Inferior parietal cortex (tissue), 1 donor: ENCODE measurements at regions not wholly inside any gene's neighbourhood (a gene's known extent, or its start where the extent isn't known, plus 50 kb on each side); places are given as distances from the start of the nearest gene placed in this dataset.
"Not testable (repeated sequence)": the region's sequence is repeated elsewhere in the genome, so short reads cannot be mapped to it uniquely, and the experiment has no call there.

Experiments used
- DNase-seq: peaks from one replicate; pipeline ENCODE4 v3.0.0-alpha.2; 2016; ENCODE audit errors: extremely low spot score

DNA sequence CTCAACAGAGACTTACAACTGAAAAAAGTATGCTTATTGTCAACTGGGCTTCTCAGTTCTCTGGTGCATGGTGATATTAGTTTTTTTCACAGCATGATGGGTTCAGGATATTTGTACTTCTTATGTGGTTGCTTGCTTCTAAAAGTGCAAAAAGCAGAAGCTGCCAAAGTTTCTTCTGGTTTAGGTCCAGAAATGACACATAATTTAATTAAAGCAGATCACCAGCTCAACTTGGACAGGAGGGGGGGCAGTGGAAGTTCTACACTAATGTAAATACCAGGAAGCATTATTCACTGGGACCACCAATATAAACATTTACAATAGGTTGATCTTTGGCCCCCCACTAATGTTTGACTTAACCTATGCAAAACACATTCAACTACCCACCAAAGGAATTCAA lies 354.8 kb upstream of the BRINP3 start:
- no peak for DNase-seq

- DNase-seq, result no peak
Measured at GRCh38 chr1:190835658-190836057, 358.0 kb upstream of the BRINP3 start.

GRCh38 chr1:190837200-190837599 lies 359.5 kb upstream of the BRINP3 start:
- not testable (repeated sequence) for DNase-seq

DNA sequence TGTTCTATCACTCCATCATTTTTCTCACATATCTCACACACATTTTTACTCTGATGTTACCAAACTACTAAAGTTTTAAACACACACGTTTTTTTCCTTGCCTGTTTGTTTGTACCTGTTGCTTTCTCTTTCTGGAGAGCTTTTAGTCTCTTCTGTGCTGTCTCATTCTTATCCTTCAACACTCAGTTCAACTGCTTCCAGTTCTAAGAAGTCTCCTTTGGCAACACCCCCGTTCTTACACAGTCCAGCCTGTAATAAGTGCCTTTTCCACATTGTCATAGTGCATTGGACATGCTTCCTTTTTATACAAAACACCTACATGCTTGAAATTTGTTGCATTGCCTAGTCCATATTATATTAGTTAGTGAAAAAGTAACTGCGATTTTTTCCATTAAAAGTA lies 360.2 kb upstream of the BRINP3 start:
- DNase-seq, result no peak

- DNase-seq, result no peak
Measured at GRCh38 chr1:190847166-190847565, 369.5 kb upstream of the BRINP3 start.

GRCh38 chr1:190849346-190849745 lies 371.7 kb upstream of the BRINP3 start:
- no peak for DNase-seq

GRCh38 chr1:190852611-190853010 lies 374.9 kb upstream of the BRINP3 start:
- no peak for DNase-seq

DNA sequence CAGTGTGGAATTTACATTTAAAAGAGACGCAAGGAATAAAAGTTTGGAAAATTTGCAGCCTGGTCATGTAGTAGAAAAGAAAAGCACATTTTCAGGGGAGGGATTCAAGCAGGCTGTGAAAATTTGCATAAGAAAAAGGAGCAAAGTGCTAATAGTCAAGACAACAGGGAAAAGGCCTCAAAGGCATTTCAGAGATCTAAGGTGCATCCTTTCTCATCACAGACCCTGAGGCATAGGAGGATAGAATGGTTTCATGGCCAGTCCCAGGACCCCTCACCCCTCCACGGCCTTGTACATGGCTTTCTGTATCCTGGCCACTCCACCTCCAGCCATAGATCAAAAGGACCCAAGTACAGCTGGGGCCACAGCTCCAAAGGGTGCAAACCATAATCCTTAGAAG lies 380.5 kb upstream of the BRINP3 start:
- no peak for DNase-seq

GRCh38 chr1:190864013-190864641 lies 386.5 kb upstream of the BRINP3 start:
- no peak for DNase-seq

- no peak for DNase-seq
Measured at GRCh38 chr1:190880352-190880751, 402.7 kb upstream of the BRINP3 start.

DNA sequence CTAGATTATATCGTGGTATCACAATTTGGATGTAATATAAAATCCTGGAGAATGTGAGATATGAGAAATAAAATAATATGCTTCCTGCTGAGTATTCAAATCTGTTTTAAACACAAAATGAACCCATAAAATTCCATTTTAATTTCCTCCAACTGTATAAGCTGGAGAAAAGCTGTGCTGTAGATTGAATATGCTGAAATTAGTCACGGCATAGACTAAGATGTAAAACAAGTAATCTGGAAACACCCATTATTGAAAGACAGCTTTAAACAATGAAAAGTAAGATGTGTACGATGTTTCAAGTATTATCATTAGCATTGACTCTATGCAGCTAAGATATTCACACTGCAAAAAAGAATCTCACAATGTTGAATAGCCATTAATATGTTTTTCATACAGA lies 403.4 kb upstream of the BRINP3 start:
- no peak for DNase-seq

- DNase-seq, result no peak
Measured at GRCh38 chr1:190897233-190897632, 419.6 kb upstream of the BRINP3 start.

- no peak for DNase-seq
Measured at GRCh38 chr1:190904091-190904695, 426.5 kb upstream of the BRINP3 start.

DNA sequence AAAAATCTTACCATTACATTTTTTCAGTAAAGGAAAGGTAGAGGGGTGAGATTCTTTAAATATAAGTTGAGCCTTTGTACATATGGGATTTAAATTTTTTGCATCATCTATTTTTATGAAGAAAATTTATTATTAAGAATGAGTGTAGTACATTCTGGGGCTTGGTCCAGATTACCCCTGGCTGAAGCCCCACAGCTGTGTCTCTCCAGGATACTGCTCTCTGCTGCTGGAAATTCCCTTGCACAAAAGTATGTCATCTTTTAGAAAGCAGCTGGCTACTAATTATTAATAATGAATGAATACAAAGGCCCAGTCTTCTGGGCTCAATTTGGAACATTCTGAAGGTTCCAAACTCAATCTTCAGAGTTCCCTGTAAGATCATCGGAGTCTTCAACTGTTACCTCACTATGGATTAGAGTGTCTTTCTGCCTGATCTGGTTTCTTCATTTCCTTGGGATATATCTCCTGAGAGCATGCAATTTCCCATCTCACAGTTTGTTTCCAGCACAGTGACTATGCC lies 428.6 kb upstream of the BRINP3 start:
- DNase-seq, result no peak

DNA sequence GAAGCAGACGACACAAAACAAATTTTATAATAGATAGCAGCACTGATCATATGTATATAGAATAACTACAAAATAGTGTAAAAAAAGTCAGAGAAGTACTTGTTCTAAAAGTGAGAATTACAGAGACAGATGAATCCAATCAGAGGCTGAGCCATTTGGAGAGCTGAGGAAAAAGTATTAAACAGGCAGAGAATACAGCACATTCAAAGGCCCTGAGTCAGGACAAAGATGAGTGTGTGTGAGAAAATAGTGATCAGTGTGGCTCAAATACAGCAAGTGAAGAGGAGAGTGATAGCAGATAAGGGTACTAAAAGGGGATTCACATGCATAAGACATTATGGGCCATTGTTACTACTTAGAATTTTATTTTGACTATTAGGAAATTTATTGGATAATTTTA lies 430.6 kb upstream of the BRINP3 start:
- no peak for DNase-seq

DNA sequence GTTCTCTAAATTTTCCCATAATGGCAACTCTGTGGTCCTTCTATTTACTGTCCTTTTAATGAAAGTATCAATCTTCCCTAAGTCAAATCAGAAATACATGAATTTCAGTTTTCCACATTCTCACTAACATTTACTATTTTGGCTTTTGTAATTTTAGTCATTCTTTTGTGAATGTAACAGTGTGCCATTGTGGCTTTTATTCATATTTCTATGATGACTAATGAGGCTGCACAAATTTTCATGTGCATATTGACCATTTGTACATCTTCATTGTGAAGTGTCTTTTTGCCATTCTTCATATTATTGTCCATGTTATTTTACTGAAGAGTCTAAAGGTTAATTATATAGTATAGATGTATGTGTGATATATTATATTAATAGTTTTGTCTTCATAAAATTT lies 431.0 kb upstream of the BRINP3 start:
- no peak for DNase-seq

GRCh38 chr1:190935925-190936324 lies 458.3 kb upstream of the BRINP3 start:
- DNase-seq, result no peak

DNA sequence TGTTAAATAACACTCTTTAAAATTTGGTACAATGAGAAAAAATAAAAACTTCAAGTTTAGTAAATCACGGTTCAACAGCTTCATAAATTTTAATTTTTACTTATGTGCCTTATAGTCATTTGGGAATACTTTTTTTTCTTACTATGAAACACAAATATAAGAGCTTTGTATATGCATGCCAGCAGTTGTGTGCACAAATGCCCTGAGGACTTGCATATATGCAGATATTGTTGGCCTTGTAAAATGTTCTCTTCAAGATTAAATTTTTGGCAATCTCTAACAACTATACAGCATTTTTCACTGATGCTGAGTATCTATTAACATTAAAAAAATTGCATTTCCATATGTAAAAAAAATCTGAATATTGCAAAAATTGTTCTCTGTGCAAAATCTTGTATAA lies 458.7 kb upstream of the BRINP3 start:
- DNase-seq, result no peak

GRCh38 chr1:190940951-190941350 lies 463.3 kb upstream of the BRINP3 start:
- DNase-seq, result no peak

DNA sequence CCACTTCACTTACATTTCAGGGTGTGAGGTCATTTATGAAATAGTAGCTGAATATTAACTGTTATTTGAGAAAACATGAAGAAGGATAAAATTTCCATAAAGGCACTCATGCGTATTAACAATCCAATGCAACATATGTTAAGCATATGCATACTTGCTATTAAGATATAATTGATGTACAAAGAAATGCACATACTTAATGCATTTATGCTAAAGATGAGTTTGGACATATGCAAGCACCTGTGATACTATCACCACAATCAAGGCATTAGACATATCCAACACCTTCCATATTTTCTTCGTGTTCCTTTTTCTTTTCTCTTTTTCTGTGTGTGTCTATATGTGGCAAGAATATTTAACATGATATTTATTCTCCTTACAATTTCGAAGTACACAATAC lies 464.8 kb upstream of the BRINP3 start:
- no peak for DNase-seq

DNA sequence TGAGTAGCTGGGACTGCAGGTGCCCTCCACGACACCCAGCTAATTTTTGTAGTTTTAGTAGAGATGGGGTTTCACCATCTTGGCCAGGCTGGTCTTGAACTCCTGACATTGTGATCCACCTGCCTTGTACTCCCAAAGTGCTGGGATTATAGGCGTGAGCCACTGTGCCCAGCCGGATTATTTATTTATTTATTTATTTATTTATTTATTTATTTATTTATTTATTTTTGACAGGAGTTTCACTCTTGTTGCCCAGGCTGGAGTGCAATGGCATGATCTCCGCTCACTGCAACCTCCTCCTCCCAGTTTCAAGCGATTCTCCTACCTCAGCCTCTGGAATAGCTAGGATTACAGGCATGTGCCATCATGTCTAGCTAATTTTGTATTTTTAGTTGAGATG lies 466.1 kb upstream of the BRINP3 start:
- DNase-seq, result not testable (repeated sequence)

GRCh38 chr1:190949939-190950338 lies 472.3 kb upstream of the BRINP3 start:
- no peak for DNase-seq

- no peak for DNase-seq
Measured at GRCh38 chr1:190957565-190957964, 479.9 kb upstream of the BRINP3 start.

GRCh38 chr1:190963321-190963720 lies 485.7 kb upstream of the BRINP3 start:
- DNase-seq, result no peak
